GM19035 (cell line): ENCODE measurements at regions not wholly inside any gene's neighbourhood (a gene's known extent, or its start where the extent isn't known, plus 50 kb on each side); places are given as distances from the start of the nearest gene placed in this dataset.

Source experiments
- ATAC-seq: cut with Tn5 transposase; IDR thresholded peaks from one replicate; pipeline ENCODE4 v1.9.1; 2021; ENCODE audit not compliant: unreplicated experiment

- no peak for ATAC-seq
Measured at GRCh38 chr3:102141096-102141927, 292.0 kb downstream of the NFKBIZ start.

- ATAC-seq: no peak
Measured at GRCh38 chr3:102141928-102142239, 292.6 kb downstream of the NFKBIZ start.

- ATAC-seq: no peak
Measured at GRCh38 chr3:102142379-102143060, 292.3 kb upstream of the ZPLD1 start.

GRCh38 chr3:102143536-102143935, 291.3 kb upstream of the ZPLD1 start:
- ATAC-seq: no peak

- no peak for ATAC-seq
Measured at GRCh38 chr3:102144063-102144462, 290.8 kb upstream of the ZPLD1 start.

GRCh38 chr3:102148598-102149337, 286.0 kb upstream of the ZPLD1 start:
- ATAC-seq: no peak

- no peak for ATAC-seq
Measured at GRCh38 chr3:102151935-102152334, 282.9 kb upstream of the ZPLD1 start.

GRCh38 chr3:102156426-102156825, 278.4 kb upstream of the ZPLD1 start:
- ATAC-seq: no peak

- no peak for ATAC-seq
Measured at GRCh38 chr3:102158080-102158740, 276.6 kb upstream of the ZPLD1 start.

- ATAC-seq: no peak
Measured at GRCh38 chr3:102159810-102160451, 274.9 kb upstream of the ZPLD1 start.

- ATAC-seq: no peak
Measured at GRCh38 chr3:102161384-102162006, 273.3 kb upstream of the ZPLD1 start.

GRCh38 chr3:102162251-102162650, 272.6 kb upstream of the ZPLD1 start:
- ATAC-seq: no peak

GRCh38 chr3:102163039-102163817, 271.6 kb upstream of the ZPLD1 start:
- ATAC-seq: no peak

- ATAC-seq: no peak
Measured at GRCh38 chr3:102163818-102164154, 271.0 kb upstream of the ZPLD1 start.

- ATAC-seq: no peak
Measured at GRCh38 chr3:102165367-102165766, 269.4 kb upstream of the ZPLD1 start.

- no peak for ATAC-seq
Measured at GRCh38 chr3:102169915-102170479, 264.8 kb upstream of the ZPLD1 start.

GRCh38 chr3:102170545-102170944, 264.3 kb upstream of the ZPLD1 start:
- ATAC-seq: no peak

- ATAC-seq: no peak
Measured at GRCh38 chr3:102174312-102174712, 260.5 kb upstream of the ZPLD1 start.

- no peak for ATAC-seq
Measured at GRCh38 chr3:102174832-102175374, 259.9 kb upstream of the ZPLD1 start.
